Trophoblast cell (in vitro differentiated cells and primary cell): ENCODE measurements at regions not wholly inside any gene's neighbourhood (a gene's known extent, or its start where the extent isn't known, plus 50 kb on each side); places are given as distances from the start of the nearest gene placed in this dataset.

Source experiments
- DNase-seq, 2 donors: peaks; one replicate each; pipeline ENCODE4 v3.0.0-alpha.2; 2016
- H2AFZ ChIP-seq: 2 replicates; pipeline ENCODE4 v1.6.1; 2013; ENCODE audit warnings: low read length, moderate library complexity, mild to moderate bottlenecking; ENCODE audit not compliant: insufficient read depth, poor library complexity
- H2AK5ac ChIP-seq: 2 replicates; pipeline ENCODE4 v1.6.1; 2013; ENCODE audit warnings: mild to moderate bottlenecking, low read length
- H2BK120ac ChIP-seq: 2 replicates; pipeline ENCODE4 v1.6.1; 2013; ENCODE audit warnings: low read length, mild to moderate bottlenecking, moderate library complexity; ENCODE audit not compliant: insufficient read depth, poor library complexity
- H2BK12ac ChIP-seq: 2 replicates; pipeline ENCODE4 v1.6.1; 2013; ENCODE audit warnings: mild to moderate bottlenecking, low read length, moderate library complexity
- H2BK5ac ChIP-seq: 2 replicates; pipeline ENCODE4 v1.6.1; 2013; ENCODE audit warnings: low read length, low read depth, moderate library complexity, mild to moderate bottlenecking; ENCODE audit not compliant: poor library complexity
- H3K14ac ChIP-seq: 2 replicates; pipeline ENCODE4 v1.6.1; 2013; ENCODE audit warnings: mild to moderate bottlenecking, low read length
- H3K18ac ChIP-seq: 2 replicates; pipeline ENCODE4 v1.6.1; 2013; ENCODE audit warnings: mild to moderate bottlenecking, low read length
- H3K23ac ChIP-seq: 2 replicates; pipeline ENCODE4 v1.6.1; 2013; ENCODE audit warnings: low read length
- H3K27ac ChIP-seq: 2 replicates; pipeline ENCODE4 v1.5.1; 2013; ENCODE audit warnings: low read depth, mild to moderate bottlenecking, inconsistent platforms, low read length, moderate library complexity
- H3K27me3 ChIP-seq: 2 replicates; pipeline ENCODE4 v1.6.1; 2013; ENCODE audit warnings: inconsistent platforms, mild to moderate bottlenecking, low read length, moderate library complexity; ENCODE audit not compliant: insufficient read depth
- H3K36me3 ChIP-seq, 2 experiments: 1 replicate in 1 of 2; 2 replicates in 1 of 2; pipeline ENCODE4 v1.6.1; 2013; ENCODE audit warnings: low read length in 2 of 2, mild to moderate bottlenecking in 2 of 2, moderate library complexity in 1 of 2; ENCODE audit not compliant: insufficient read depth in 2 of 2, control insufficient read depth in 1 of 2
- H3K4ac ChIP-seq: 2 replicates; pipeline ENCODE4 v1.6.1; 2013; ENCODE audit warnings: low read depth, mild to moderate bottlenecking, low read length, moderate library complexity
- H3K4me1 ChIP-seq, 2 experiments: 1 replicate in 1 of 2; 2 replicates in 1 of 2; pipeline ENCODE4 v1.6.1; 2013; ENCODE audit warnings: low read length in 2 of 2, mild to moderate bottlenecking in 2 of 2, moderate library complexity in 1 of 2; ENCODE audit not compliant: insufficient read depth in 2 of 2, control insufficient read depth in 1 of 2
- H3K4me2 ChIP-seq: 2 replicates; pipeline ENCODE4 v1.6.1; 2013; ENCODE audit warnings: inconsistent platforms, mild to moderate bottlenecking, low read length, moderate library complexity
- H3K4me3 ChIP-seq: 2 replicates; pipeline ENCODE4 v1.5.1; 2013; ENCODE audit warnings: mild to moderate bottlenecking, low read depth, low read length, inconsistent platforms
- H3K79me1 ChIP-seq: one replicate; pipeline ENCODE4 v1.6.1; 2013; ENCODE audit warnings: low read length
- H3K79me2 ChIP-seq: 2 replicates; pipeline ENCODE4 v1.6.1; 2013; ENCODE audit warnings: low read length, mild to moderate bottlenecking; ENCODE audit not compliant: control insufficient read depth, insufficient read depth, poor library complexity
- H3K9ac ChIP-seq: 2 replicates; pipeline ENCODE4 v1.6.1; 2013; ENCODE audit warnings: mild to moderate bottlenecking, low read length
- H3K9me3 ChIP-seq: 2 replicates; pipeline ENCODE4 v1.6.1; 2013; ENCODE audit warnings: low read depth, mild to moderate bottlenecking, control low read depth, inconsistent platforms, low read length; ENCODE audit not compliant: insufficient read depth
- H4K12ac ChIP-seq: 2 replicates; pipeline ENCODE4 v1.6.1; 2013; ENCODE audit warnings: low read depth, mild to moderate bottlenecking, low read length, moderate library complexity
- H4K8ac ChIP-seq: 2 replicates; pipeline ENCODE4 v1.6.1; 2013; ENCODE audit warnings: low read depth, mild to moderate bottlenecking, low read length, moderate library complexity
- H4K91ac ChIP-seq: one replicate; pipeline ENCODE4 v1.6.1; 2013; ENCODE audit warnings: low read depth, mild to moderate bottlenecking, low read length, moderate library complexity
- WGBS: extraction: QIAGEN DNeasy Blood & Tissue Kit; methylation state at CpG from one replicate; pipeline ENCODE4 v1.1.7; 2013; ENCODE audit warnings: missing lambda C conversion rate; ENCODE audit not compliant: insufficient read length, insufficient coverage; ENCODE audit errors: extremely low coverage; 5-methylcytosine and 5-hydroxymethylcytosine counted together

DNA sequence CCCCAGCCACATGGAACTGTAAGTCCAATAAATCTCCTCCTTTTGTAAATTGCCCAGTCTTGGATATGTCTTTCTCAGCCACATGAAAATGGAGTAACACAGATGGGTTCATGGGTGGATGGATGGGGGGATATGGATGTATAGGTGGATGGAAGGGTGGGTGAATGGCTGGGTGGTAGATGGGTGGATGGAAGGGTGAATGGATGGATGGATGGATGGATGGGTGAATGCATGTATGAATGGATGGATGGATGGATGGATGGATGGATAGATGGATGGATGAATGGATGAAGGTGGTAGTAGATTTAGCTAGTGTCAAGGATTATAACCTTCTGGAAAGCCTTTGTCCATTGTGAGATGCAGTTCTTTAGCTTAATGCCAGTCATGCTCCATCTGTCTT lies 146.1 kb upstream of the ATP2B2 start:
- Histone ChIP-seq H4K12ac (no peak overlapping the region), H2BK120ac (no peak overlapping the region), H4K91ac (no peak overlapping the region), H3K9me3 (peaks cover 3% of the 10 kb centered on the region), H3K79me1 (no peaks in the 10 kb centered on the region), H3K14ac (no peak overlapping the region), H2BK12ac (no peak overlapping the region), H3K9ac (no peak overlapping the region), H3K4me1 (no peaks in the 10 kb centered on the region), H4K8ac (no peak overlapping the region), H3K27me3 (no peaks in the 10 kb centered on the region), H3K36me3 (no peaks in the 10 kb centered on the region), H3K79me2 (no peaks in the 10 kb centered on the region), H3K23ac (no peak overlapping the region), H3K4ac (no peak overlapping the region), H3K27ac (no peak overlapping the region), H2AK5ac (no peak overlapping the region), H3K4me2 (no peak overlapping the region), H2BK5ac (no peak overlapping the region), H3K18ac (no peak overlapping the region), H3K4me3 (no peak overlapping the region), H2AFZ (no peak overlapping the region)
- DNase-seq, result no peak

- Histone ChIP-seq H2BK120ac (no peak overlapping the region), H3K79me2 (no peaks in the 10 kb centered on the region), H3K4me1 (no peaks in the 10 kb centered on the region), H3K4ac (no peak overlapping the region), H2AK5ac (no peak overlapping the region), H3K4me2 (no peak overlapping the region), H2AFZ (no peak overlapping the region), H3K9me3 (peaks cover 6% of the 10 kb centered on the region), H4K8ac (no peak overlapping the region), H2BK12ac (no peak overlapping the region), H3K27me3 (no peaks in the 10 kb centered on the region), H3K79me1 (no peaks in the 10 kb centered on the region), H3K23ac (no peak overlapping the region), H3K9ac (no peak overlapping the region), H3K4me3 (no peak overlapping the region), H3K18ac (no peak overlapping the region), H3K14ac (no peak overlapping the region), H3K36me3 (no peaks in the 10 kb centered on the region), H2BK5ac (no peak overlapping the region), H4K12ac (no peak overlapping the region), H4K91ac (no peak overlapping the region), H3K27ac (no peak overlapping the region)
- WGBS, result no CpG with 5 or more reads among the region's 4 CpGs
- DNase-seq, result no peak
Measured at GRCh38 chr3:10653241-10653640, 147.9 kb upstream of the ATP2B2 start.

DNA sequence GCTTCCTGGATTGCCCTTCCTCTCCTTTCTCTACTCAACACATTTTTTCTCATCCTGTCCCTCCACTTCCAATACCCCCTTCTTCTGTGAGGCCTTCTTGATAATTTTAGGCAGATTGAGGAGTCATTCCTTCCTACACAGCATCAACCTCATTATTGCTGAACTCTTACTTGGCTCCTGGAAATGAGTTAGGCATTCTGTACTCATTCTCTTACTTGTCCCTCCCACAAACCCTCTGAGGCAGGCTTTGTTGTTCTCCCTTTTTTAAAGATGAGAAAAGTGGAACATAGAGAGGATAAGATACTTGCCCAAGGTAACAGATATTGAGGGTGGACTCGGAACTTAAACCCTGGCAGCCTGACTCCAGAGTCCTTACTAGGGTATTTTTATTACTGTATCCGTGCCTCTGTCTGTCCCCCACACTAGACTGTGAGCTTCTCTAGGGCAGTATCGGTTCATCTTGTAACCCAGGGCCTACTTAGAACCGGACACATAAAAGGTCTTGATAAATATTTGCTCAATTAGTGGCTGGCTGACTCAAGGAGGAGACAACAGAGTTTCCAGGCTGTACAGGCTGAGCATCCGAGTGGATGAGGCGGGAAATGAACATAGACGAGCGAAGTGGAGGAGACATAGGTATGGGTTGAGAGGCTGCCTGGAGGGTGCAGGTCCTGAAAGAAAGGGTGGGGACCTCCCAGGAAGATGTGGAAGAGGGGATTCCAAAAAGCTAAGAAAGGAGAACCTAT lies 148.7 kb upstream of the ATP2B2 start:
- Histone ChIP-seq H3K79me1 (no peaks in the 10 kb centered on the region), H3K27ac (no peak overlapping the region), H3K4ac (no peak overlapping the region), H2BK5ac (no peak overlapping the region), H4K12ac (no peak overlapping the region), H3K36me3 (no peaks in the 10 kb centered on the region), H2BK12ac (no peak overlapping the region), H4K91ac (no peak overlapping the region), H3K4me2 (no peak overlapping the region), H3K4me3 (no peak overlapping the region), H3K4me1 (no peaks in the 10 kb centered on the region), H3K14ac (no peak overlapping the region), H3K79me2 (no peaks in the 10 kb centered on the region), H3K9ac (no peak overlapping the region), H3K27me3 (no peaks in the 10 kb centered on the region), H3K23ac (no peak overlapping the region), H2BK120ac (no peak overlapping the region), H4K8ac (no peak overlapping the region), H3K18ac (no peak overlapping the region), H3K9me3 (peaks cover 6% of the 10 kb centered on the region), H2AK5ac (no peak overlapping the region), H2AFZ (no peak overlapping the region)
- no CpG with 5 or more reads among the region's 8 CpGs for WGBS
- no peak for DNase-seq

DNA sequence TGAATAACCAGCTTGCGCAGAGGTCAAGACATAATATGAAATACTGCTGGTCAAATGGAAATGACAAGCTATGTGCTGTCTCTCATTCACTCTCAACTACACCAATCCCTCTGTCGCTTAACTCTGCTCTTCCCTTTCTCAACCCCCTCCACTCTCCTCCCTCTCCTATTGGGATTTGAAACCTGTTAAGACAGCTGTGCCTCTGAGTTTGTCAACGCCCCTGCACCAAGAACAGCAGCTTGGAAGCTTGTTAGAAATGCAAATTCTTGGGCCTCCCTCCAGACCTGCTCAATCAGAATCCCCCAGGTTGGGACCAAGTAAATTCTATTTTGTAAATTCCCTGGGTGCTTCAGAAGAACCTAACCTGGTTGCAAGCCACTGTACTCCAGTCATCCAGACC lies 149.7 kb upstream of the ATP2B2 start:
- Histone ChIP-seq H3K79me2 (no peaks in the 10 kb centered on the region), H3K4me2 (no peak overlapping the region), H2BK120ac (no peak overlapping the region), H3K27me3 (no peaks in the 10 kb centered on the region), H3K36me3 (no peaks in the 10 kb centered on the region), H3K4me1 (no peaks in the 10 kb centered on the region), H2BK12ac (no peak overlapping the region), H2AK5ac (no peak overlapping the region), H3K9me3 (peaks cover 6% of the 10 kb centered on the region), H2BK5ac (no peak overlapping the region), H4K12ac (no peak overlapping the region), H3K18ac (no peak overlapping the region), H3K23ac (no peak overlapping the region), H3K14ac (no peak overlapping the region), H3K79me1 (no peaks in the 10 kb centered on the region), H3K9ac (no peak overlapping the region), H3K4ac (no peak overlapping the region), H3K4me3 (no peak overlapping the region), H4K91ac (no peak overlapping the region), H4K8ac (no peak overlapping the region), H3K27ac (no peak overlapping the region), H2AFZ (no peak overlapping the region)
- DNase-seq, result no peak
- 100% methylated on average over 1 of the region's 3 CpGs for WGBS
